Hepatocyte (in vitro differentiated cells): ENCODE measurements at regions not wholly inside any gene's neighbourhood (a gene's known extent, or its start where the extent isn't known, plus 50 kb on each side); places are given as distances from the start of the nearest gene placed in this dataset.
"Not testable (repeated sequence)": the region's sequence is repeated elsewhere in the genome, so short reads cannot be mapped to it uniquely, and the experiment has no call there.

Experiments
- DNase-seq: peaks from one replicate; pipeline ENCODE4 v3.0.0-alpha.2; 2016; ENCODE audit warnings: low spot score
- H2AFZ ChIP-seq: fragments of 200-600 bp; sonication (generic); 2 replicates; pipeline ENCODE4 v1.6.0; 2016; ENCODE audit warnings: antibody characterized with exemption, mild to moderate bottlenecking
- H3K27ac ChIP-seq: fragments of 200-600 bp; sonication (generic); 2 replicates; pipeline ENCODE4 v1.5.1; 2016; ENCODE audit warnings: mild to moderate bottlenecking
- H3K27me3 ChIP-seq: fragments of 200-600 bp; sonication (generic); 2 replicates; pipeline ENCODE4 v1.6.1; 2016
- H3K36me3 ChIP-seq: fragments of 200-600 bp; sonication (generic); replicated peaks from 2 replicates; pipeline ENCODE4 v1.5.1; 2016; ENCODE audit warnings: low read depth; ENCODE audit not compliant: insufficient read depth
- H3K4me1 ChIP-seq: fragments of 200-600 bp; sonication (generic); 2 replicates; pipeline ENCODE4 v1.5.1; 2016; ENCODE audit warnings: mild to moderate bottlenecking, moderate library complexity; ENCODE audit not compliant: insufficient read depth
- H3K4me2 ChIP-seq: fragments of 200-600 bp; sonication (generic); 2 replicates; pipeline ENCODE4 v1.6.0; 2016
- H3K4me3 ChIP-seq: fragments of 200-600 bp; sonication (generic); 2 replicates; pipeline ENCODE4 v1.5.1; 2016; ENCODE audit warnings: mild to moderate bottlenecking
- H3K79me2 ChIP-seq: fragments of 200-600 bp; sonication (generic); 2 replicates; pipeline ENCODE4 v1.6.0; 2017; ENCODE audit warnings: mild to moderate bottlenecking
- H3K9me2 ChIP-seq: fragments of 200-600 bp; sonication (generic); replicated peaks from 2 replicates; pipeline ENCODE4 v1.6.0; 2017; ENCODE audit warnings: mild to moderate bottlenecking; ENCODE audit not compliant: insufficient read depth
- H3K9me3 ChIP-seq: fragments of 200-600 bp; sonication (generic); 2 replicates; pipeline ENCODE4 v1.5.1; 2016; ENCODE audit warnings: low read depth, mild to moderate bottlenecking
- H4K20me1 ChIP-seq: fragments of 200-600 bp; sonication (generic); 2 replicates; pipeline ENCODE4 v1.6.0; 2016; ENCODE audit warnings: mild to moderate bottlenecking; ENCODE audit not compliant: insufficient read depth, poor library complexity, severe bottlenecking
- CTCF ChIP-seq: fragments of 200-600 bp; sonication (generic); IDR thresholded peaks from 2 replicates; pipeline ENCODE4 v1.5.1; 2016; ENCODE audit warnings: antibody characterized with exemption, mild to moderate bottlenecking; ENCODE audit not compliant: poor library complexity
- EZH2 ChIP-seq: fragments of 200-600 bp; sonication (generic); IDR thresholded peaks from 2 replicates; pipeline ENCODE4 v1.6.1; 2016; ENCODE audit warnings: antibody characterized with exemption, mild to moderate bottlenecking, borderline replicate concordance
- EZH2phosphoT487 ChIP-seq: fragments of 200-600 bp; sonication (generic); IDR thresholded peaks from one replicate; pipeline ENCODE4 v1.6.1; 2018; ENCODE audit warnings: antibody characterized with exemption, mild to moderate bottlenecking, low read depth, moderate library complexity; ENCODE audit not compliant: unreplicated experiment, severe bottlenecking
- WGBS: methylation state at CpG from one replicate; pipeline ENCODE4 v1.1.6; 2016; ENCODE audit warnings: low lambda C conversion rate; ENCODE audit errors: missing lambda C conversion rate; 5-methylcytosine and 5-hydroxymethylcytosine counted together

- Histone ChIP-seq H3K36me3 (no peaks in the 10 kb centered on the region), H3K27me3 (no peaks in the 10 kb centered on the region), H3K9me3 (no peaks in the 10 kb centered on the region), H3K79me2 (no peaks in the 10 kb centered on the region), H2AFZ (no peak overlapping the region), H3K4me2 (no peak overlapping the region), H3K4me1 (no peaks in the 10 kb centered on the region), H3K9me2 (no peaks in the 10 kb centered on the region), H4K20me1 (no peaks in the 10 kb centered on the region), H3K4me3 (no peak overlapping the region), H3K27ac (peak overlapping the region; percentile 32)
- 64% methylated on average over 2 of the region's 2 CpGs for WGBS
- DNase-seq = peak; percentile 48
- no peak for TF ChIP-seq EZH2phosphoT487
- TF ChIP-seq CTCF = no peak
- TF ChIP-seq EZH2 = no peak
Observed at GRCh38 chr2:64808754-64809153, 155.0 kb upstream of the SERTAD2 start.

- Histone ChIP-seq H3K4me2 (no peak overlapping the region), H3K9me2 (no peaks in the 10 kb centered on the region), H3K79me2 (no peaks in the 10 kb centered on the region), H2AFZ (no peak overlapping the region), H3K4me1 (no peaks in the 10 kb centered on the region), H3K4me3 (no peak overlapping the region), H3K27me3 (no peaks in the 10 kb centered on the region), H3K36me3 (no peaks in the 10 kb centered on the region), H3K9me3 (no peaks in the 10 kb centered on the region), H4K20me1 (no peaks in the 10 kb centered on the region), H3K27ac (peak overlapping the region; percentile 10)
- TF ChIP-seq EZH2phosphoT487 = no peak
- TF ChIP-seq EZH2 = no peak
- no peak for TF ChIP-seq CTCF
- 100% methylated on average over 1 of the region's 1 CpG for WGBS
- DNase-seq = no peak
Observed at GRCh38 chr2:64809216-64809615, 155.5 kb upstream of the SERTAD2 start.

GRCh38 chr2:64812285-64812684 is 158.6 kb upstream of the SERTAD2 start:
- H3K4me3 ChIP-seq = no peak overlapping the region
- no peak overlapping the region for H3K4me2 ChIP-seq
- H3K27ac ChIP-seq = no peak overlapping the region
- H3K9me3 ChIP-seq = no peaks in the 10 kb centered on the region
- no peak overlapping the region for H2AFZ ChIP-seq
- no peaks in the 10 kb centered on the region for H3K9me2 ChIP-seq
- H3K4me1 ChIP-seq = no peaks in the 10 kb centered on the region
- WGBS = 92% methylated on average over 4 of the region's 4 CpGs
- no peak for TF ChIP-seq EZH2phosphoT487
- TF ChIP-seq CTCF = no peak
- TF ChIP-seq EZH2 = no peak
- H3K36me3 ChIP-seq = no peaks in the 10 kb centered on the region
- no peaks in the 10 kb centered on the region for H4K20me1 ChIP-seq
- H3K79me2 ChIP-seq = no peaks in the 10 kb centered on the region
- no peaks in the 10 kb centered on the region for H3K27me3 ChIP-seq
- DNase-seq = no peak

- Histone ChIP-seq H3K4me1 (no peaks in the 10 kb centered on the region), H3K27me3 (no peaks in the 10 kb centered on the region), H3K4me3 (no peak overlapping the region), H3K9me3 (no peaks in the 10 kb centered on the region), H3K27ac (no peak overlapping the region), H3K36me3 (no peaks in the 10 kb centered on the region), H2AFZ (no peak overlapping the region), H3K4me2 (no peak overlapping the region), H4K20me1 (no peaks in the 10 kb centered on the region), H3K79me2 (no peaks in the 10 kb centered on the region), H3K9me2 (no peaks in the 10 kb centered on the region)
- TF ChIP-seq EZH2 = no peak
- TF ChIP-seq CTCF = no peak
- no peak for TF ChIP-seq EZH2phosphoT487
- DNase-seq = no peak
- 97% methylated on average over 5 of the region's 5 CpGs for WGBS
Observed at GRCh38 chr2:64814007-64814406, 160.3 kb upstream of the SERTAD2 start.

- H3K4me2 ChIP-seq, H3K79me2 ChIP-seq, H3K27ac ChIP-seq, DNase-seq, H3K4me3 ChIP-seq, H3K4me1 ChIP-seq, H4K20me1 ChIP-seq, H3K27me3 ChIP-seq, H3K36me3 ChIP-seq, H2AFZ ChIP-seq, H3K9me2 ChIP-seq, H3K9me3 ChIP-seq: not testable (repeated sequence)
- WGBS = 89% methylated on average over 8 of the region's 8 CpGs
Observed at GRCh38 chr2:64816526-64816925, 162.8 kb upstream of the SERTAD2 start.
